Endothelial cell of umbilical vein (primary cell): ENCODE measurements at regions not wholly inside any gene's neighbourhood (a gene's known extent, or its start where the extent isn't known, plus 50 kb on each side); places are given as distances from the start of the nearest gene placed in this dataset.

Experiments used
- BruUV-seq: library from RNA; stranded (reverse); fragments of 400-500 nt; replicated peaks from 2 replicates; lab custom pipeline; 2021; lab: Mats Ljungman, UMichigan
- CTCF ChIA-PET: fragments of 300-600, 350-600 bp; sonication (Branson Sonifier 250); formaldehyde crosslinking; loops from one replicate; lab custom pipeline; 2021; ENCODE audit warnings: antibody characterized with exemption, inconsistent platforms; lab: Charles Lee
- POLR2A ChIA-PET: fragments of 300-600, 350-600 bp; sonication (Branson Sonifier 250); formaldehyde crosslinking; loops from one replicate; lab custom pipeline; 2021; ENCODE audit warnings: antibody characterized with exemption, inconsistent platforms; lab: Charles Lee
- DNase-seq: peaks from one replicate; pipeline ENCODE4 v3.0.0-alpha.2; 2011; ENCODE audit warnings: low read depth, low spot score
- FAIRE-seq: peaks from 2 replicates; lab custom pipeline; 2011; peaks lifted over from hg19 to GRCh38; lab: Jason Lieb, UNC
- H2AFZ ChIP-seq: 2 replicates; pipeline ENCODE4 v1.6.0; 2012; ENCODE audit warnings: low read depth, low read length, control low read depth, inconsistent platforms
- H3K27ac ChIP-seq: 2 replicates; pipeline ENCODE4 v1.5.1; 2011; ENCODE audit warnings: low read depth, mild to moderate bottlenecking, control low read depth, low read length, moderate library complexity; ENCODE audit not compliant: insufficient read depth
- H3K27me3 ChIP-seq, 2 experiments: 2 replicates each; pipeline versions ENCODE4 v1.6.0 to v1.6.1; 2011; ENCODE audit warnings: low read length in 2 of 2, mixed read lengths in 1 of 2; ENCODE audit not compliant: control insufficient read depth in 2 of 2, insufficient read depth in 2 of 2
- H3K36me3 ChIP-seq, 2 experiments: 2 replicates in 1 of 2; 3 replicates in 1 of 2; pipeline ENCODE4 v1.5.1; 2011; ENCODE audit warnings: low read length in 2 of 2, mild to moderate bottlenecking in 1 of 2, moderate library complexity in 1 of 2; ENCODE audit not compliant: control insufficient read depth in 2 of 2, insufficient read depth in 2 of 2; ENCODE audit errors: extremely low read depth in 1 of 2
- H3K4me1 ChIP-seq: 3 replicates; pipeline ENCODE4 v1.5.1; 2011; ENCODE audit warnings: mild to moderate bottlenecking, low read length; ENCODE audit not compliant: control insufficient read depth, insufficient read depth; ENCODE audit errors: extremely low read depth
- H3K4me2 ChIP-seq: 2 replicates; pipeline ENCODE4 v1.6.1; 2011; ENCODE audit warnings: low read length, control low read depth, mixed read lengths; ENCODE audit not compliant: insufficient read depth
- H3K4me3 ChIP-seq, 3 experiments: fragments of 200-600 bp in 1 of 3; sonication (generic), shearing (Covaris generic) in 1 of 3; replicated peaks in 1 of 3; 2 replicates each; pipeline ENCODE4 v1.5.1; 2011 to 2016; ENCODE audit warnings: control low read depth in 3 of 3, low read length in 3 of 3, mild to moderate bottlenecking in 2 of 3, inconsistent platforms in 1 of 3, low read depth in 1 of 3, moderate library complexity in 1 of 3; ENCODE audit not compliant: insufficient read depth in 1 of 3
- H3K79me2 ChIP-seq: 2 replicates; pipeline ENCODE4 v1.6.0; 2012; ENCODE audit warnings: low read length, inconsistent platforms; ENCODE audit not compliant: control insufficient read depth, insufficient read depth
- H3K9ac ChIP-seq: replicated peaks from 2 replicates; pipeline ENCODE3; 2011; ENCODE audit warnings: low read length, control low read depth; ENCODE audit not compliant: insufficient read depth; ENCODE audit errors: extremely low read depth
- H3K9me1 ChIP-seq: replicated peaks from 3 replicates; pipeline ENCODE4 v1.6.0; 2011; ENCODE audit warnings: mild to moderate bottlenecking, low read length; ENCODE audit not compliant: control insufficient read depth, insufficient read depth; ENCODE audit errors: extremely low read depth
- H3K9me3 ChIP-seq: replicated peaks from 2 replicates; pipeline ENCODE4 v1.5.1; 2012; ENCODE audit warnings: low read length, inconsistent platforms; ENCODE audit not compliant: control insufficient read depth, insufficient read depth
- H4K20me1 ChIP-seq: replicated peaks from 2 replicates; pipeline ENCODE3; 2011; ENCODE audit warnings: mild to moderate bottlenecking, low read length; ENCODE audit not compliant: control insufficient read depth, insufficient read depth; ENCODE audit errors: extremely low read depth
- EZH2 ChIP-seq: IDR thresholded peaks from 2 replicates; pipeline ENCODE4 v1.6.1; 2012; ENCODE audit warnings: borderline replicate concordance, low read depth, mild to moderate bottlenecking, moderate library complexity, low read length, inconsistent platforms; ENCODE audit not compliant: severe bottlenecking
- FOS ChIP-seq: IDR thresholded peaks from 2 replicates; pipeline ENCODE4 v1.6.1; 2011; ENCODE audit warnings: mild to moderate bottlenecking, low read length, moderate library complexity, borderline replicate concordance; ENCODE audit not compliant: insufficient read depth
- GATA2 ChIP-seq: IDR thresholded peaks from 2 replicates; pipeline ENCODE4 v1.7.0; 2011; ENCODE audit warnings: low read depth, mild to moderate bottlenecking, moderate library complexity, mixed read lengths, low read length; ENCODE audit not compliant: insufficient read length, insufficient read depth
- JUN ChIP-seq: IDR thresholded peaks from 2 replicates; pipeline ENCODE4 v1.6.1; 2011; ENCODE audit warnings: borderline replicate concordance, low read depth; ENCODE audit not compliant: insufficient read length, insufficient read depth
- MYC ChIP-seq: IDR thresholded peaks from one replicate; pipeline ENCODE4 v1.6.1; 2011; ENCODE audit warnings: mild to moderate bottlenecking, low read depth, low read length
- POLR2A ChIP-seq: IDR thresholded peaks from 2 replicates; pipeline ENCODE4 v1.6.1; 2012; ENCODE audit warnings: low read depth, mild to moderate bottlenecking, control low read depth, low read length
- POLR2AphosphoS5 ChIP-seq: IDR thresholded peaks from 2 replicates; pipeline ENCODE4 v1.6.1; 2012; ENCODE audit warnings: low read depth, mild to moderate bottlenecking, control low read depth, low read length, moderate library complexity; ENCODE audit not compliant: insufficient read depth
- dilution Hi-C: fragments of 300-500 bp; cut with MboI; formaldehyde crosslinking; loops from one replicate; pipeline ENCODE4 v1.15.0; 2019; ENCODE audit warnings: low sequenced_read_pairs; ENCODE audit not compliant: extremely low pct_ligation_motif_present
- intact Hi-C: fragments of 100-400 bp; cut with micrococcal nuclease; formaldehyde crosslinking; loops from one replicate; pipeline ENCODE4 v1.10.0; 2022
- TF ChIP-seq, protein P1 (sequence below), 2 donors: IDR thresholded peaks; 1 replicate in 1 of 2; 2 replicates in 1 of 2; pipeline ENCODE4 v1.5.1; 2011; ENCODE audit warnings: low read length in 2 of 2, mild to moderate bottlenecking in 2 of 2, moderate library complexity in 2 of 2, control low read depth in 1 of 2, inconsistent platforms in 1 of 2, low read depth in 1 of 2; ENCODE audit not compliant: insufficient read depth in 1 of 2; ENCODE audit errors: extremely low read depth in 1 of 2
- TF ChIP-seq, protein P2 (sequence below): IDR thresholded peaks from 2 replicates; pipeline ENCODE4 v1.6.1; 2011; ENCODE audit not compliant: insufficient read depth, insufficient read length

DNA sequence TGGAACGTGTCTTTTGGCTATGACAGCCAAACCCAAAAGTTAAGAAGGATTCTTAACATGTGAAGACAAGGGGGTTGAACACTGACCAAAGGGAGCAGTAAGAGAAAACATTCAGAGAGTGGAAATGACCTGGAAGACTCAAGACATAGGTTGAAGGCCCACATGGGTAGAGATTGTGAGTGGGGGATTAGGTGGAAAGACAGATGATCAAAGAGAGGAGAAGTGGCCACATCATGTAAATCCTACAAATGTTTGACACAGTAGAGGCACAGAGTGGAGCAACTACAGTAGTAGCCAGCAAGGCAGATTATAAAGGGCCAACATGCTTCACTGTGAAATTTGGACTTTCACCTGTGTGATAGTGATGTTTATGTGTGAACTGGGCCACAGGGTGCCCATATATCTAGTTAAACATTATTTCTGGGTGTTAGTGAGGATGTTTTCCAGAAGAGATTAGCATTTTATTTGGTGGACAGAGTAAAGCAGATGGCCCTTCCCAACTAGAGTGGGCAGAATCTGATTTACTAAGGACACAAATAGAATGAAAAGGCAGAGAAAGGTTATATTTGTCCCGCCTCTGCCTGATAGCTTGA lies 559.3 kb downstream of the RAB28 start:
- intact Hi-C loops: no loop called here
- Histone ChIP-seq H3K4me2 (no peak overlapping the region), H3K27me3 (no peaks in the 10 kb centered on the region), H3K27ac (no peak overlapping the region), H3K9ac (no peak overlapping the region), H4K20me1 (no peaks in the 10 kb centered on the region), H3K79me2 (no peaks in the 10 kb centered on the region), H3K4me1 (no peaks in the 10 kb centered on the region), H3K9me3 (no peaks in the 10 kb centered on the region), H3K9me1 (no peaks in the 10 kb centered on the region), H3K4me3 (no peak overlapping the region), H2AFZ (no peak overlapping the region), H3K36me3 (no peaks in the 10 kb centered on the region)
- TF ChIP-seq, protein P1, sequence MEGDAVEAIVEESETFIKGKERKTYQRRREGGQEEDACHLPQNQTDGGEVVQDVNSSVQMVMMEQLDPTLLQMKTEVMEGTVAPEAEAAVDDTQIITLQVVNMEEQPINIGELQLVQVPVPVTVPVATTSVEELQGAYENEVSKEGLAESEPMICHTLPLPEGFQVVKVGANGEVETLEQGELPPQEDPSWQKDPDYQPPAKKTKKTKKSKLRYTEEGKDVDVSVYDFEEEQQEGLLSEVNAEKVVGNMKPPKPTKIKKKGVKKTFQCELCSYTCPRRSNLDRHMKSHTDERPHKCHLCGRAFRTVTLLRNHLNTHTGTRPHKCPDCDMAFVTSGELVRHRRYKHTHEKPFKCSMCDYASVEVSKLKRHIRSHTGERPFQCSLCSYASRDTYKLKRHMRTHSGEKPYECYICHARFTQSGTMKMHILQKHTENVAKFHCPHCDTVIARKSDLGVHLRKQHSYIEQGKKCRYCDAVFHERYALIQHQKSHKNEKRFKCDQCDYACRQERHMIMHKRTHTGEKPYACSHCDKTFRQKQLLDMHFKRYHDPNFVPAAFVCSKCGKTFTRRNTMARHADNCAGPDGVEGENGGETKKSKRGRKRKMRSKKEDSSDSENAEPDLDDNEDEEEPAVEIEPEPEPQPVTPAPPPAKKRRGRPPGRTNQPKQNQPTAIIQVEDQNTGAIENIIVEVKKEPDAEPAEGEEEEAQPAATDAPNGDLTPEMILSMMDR (IDR thresholded peaks at IDR 0.05; ENCODE audit: extremely low read depth in 1 of 2, insufficient read depth in 1 of 2, low read depth in 1 of 2, low read length in 2 of 2): no peak
- TF ChIP-seq POLR2AphosphoS5: no peak
- no peak for TF ChIP-seq FOS
- no peak for TF ChIP-seq MYC
- TF ChIP-seq, protein P2, sequence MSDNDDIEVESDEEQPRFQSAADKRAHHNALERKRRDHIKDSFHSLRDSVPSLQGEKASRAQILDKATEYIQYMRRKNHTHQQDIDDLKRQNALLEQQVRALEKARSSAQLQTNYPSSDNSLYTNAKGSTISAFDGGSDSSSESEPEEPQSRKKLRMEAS: no peak
- TF ChIP-seq EZH2: no peak
- TF ChIP-seq POLR2A: no peak
- no peak for TF ChIP-seq GATA2
- no peak for TF ChIP-seq JUN
- no TSS peak for BruUV-seq
- CTCF ChIA-PET: no interaction called here
- dilution Hi-C loops: no loop called here
- POLR2A ChIA-PET: no interaction called here
- FAIRE-seq (no peak), DNase-seq (no peak)
